Retinal pigment epithelial cell (primary cell): ENCODE measurements at regions not wholly inside any gene's neighbourhood (a gene's known extent, or its start where the extent isn't known, plus 50 kb on each side); places are given as distances from the start of the nearest gene placed in this dataset.
"Not testable (repeated sequence)": the region's sequence is repeated elsewhere in the genome, so short reads cannot be mapped to it uniquely, and the experiment has no call there.

ENCODE experiments used
- DNase-seq: peaks from one replicate; pipeline ENCODE4 v3.0.0-alpha.2; 2010; ENCODE audit warnings: low read depth
- H3K4me3 ChIP-seq: 2 replicates; pipeline ENCODE4 v1.5.1; 2011; ENCODE audit warnings: mild to moderate bottlenecking, low read length, control low read depth, moderate library complexity
- CTCF ChIP-seq: conservative IDR thresholded peaks from 2 replicates; pipeline ENCODE4 v1.5.1; 2011; ENCODE audit warnings: low read depth, low read length, control low read depth, inconsistent platforms

GRCh38 chr9:79409182-79409823 is 162.5 kb upstream of the TLE4 start:
- H3K4me3 ChIP-seq = no peak overlapping the region
- no peak for TF ChIP-seq CTCF
- DNase-seq = no peak

GRCh38 chr9:79425840-79426239 is 145.9 kb upstream of the TLE4 start:
- DNase-seq = no peak
- H3K4me3 ChIP-seq = no peak overlapping the region
- TF ChIP-seq CTCF = no peak

DNA sequence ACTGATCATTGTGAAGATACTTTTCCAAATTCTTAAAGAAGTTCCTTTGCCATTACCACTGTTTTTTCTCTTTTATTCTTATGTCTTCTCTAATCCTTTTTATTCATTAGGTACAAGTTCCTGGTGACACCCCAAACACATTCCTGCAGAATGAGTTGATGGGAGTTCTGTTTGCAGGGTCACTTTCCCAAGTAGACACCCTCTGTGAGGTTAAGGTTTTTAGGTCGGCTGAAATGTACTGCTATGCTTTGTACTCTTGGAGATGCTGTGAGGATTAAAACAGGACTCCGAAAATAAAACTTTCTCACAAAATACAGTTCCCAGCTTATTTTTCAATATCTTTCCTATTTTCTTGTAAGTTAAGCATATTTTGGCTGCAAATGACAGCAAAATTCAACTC is 143.3 kb upstream of the TLE4 start:
- H3K4me3 ChIP-seq = no peak overlapping the region
- TF ChIP-seq CTCF = no peak
- no peak for DNase-seq

DNA sequence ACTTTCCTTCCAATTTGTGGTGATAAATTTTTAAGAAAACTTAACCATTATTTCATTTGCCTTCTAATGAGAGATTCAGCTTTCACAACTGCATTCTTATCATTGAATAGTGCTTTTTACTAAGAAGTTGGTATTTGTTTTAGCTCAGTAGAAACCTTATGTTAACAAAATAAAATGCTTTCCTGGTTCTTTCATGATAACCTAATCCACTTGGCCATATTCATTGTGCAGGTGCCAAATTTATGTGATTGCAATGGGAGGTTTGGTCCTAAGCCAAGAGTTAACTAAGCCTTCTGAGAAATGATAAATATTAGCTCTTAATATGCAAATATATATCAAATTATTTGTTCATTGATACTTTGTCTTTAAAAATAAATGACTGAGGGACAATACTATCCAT is 141.1 kb upstream of the TLE4 start:
- no peak overlapping the region for H3K4me3 ChIP-seq
- peak; percentile 42 for DNase-seq
- no peak for TF ChIP-seq CTCF

- no peak overlapping the region for H3K4me3 ChIP-seq
- no peak for DNase-seq
- TF ChIP-seq CTCF = no peak
These were observed 140.6 kb upstream of the TLE4 start for GRCh38 chr9:79431019-79431679.

GRCh38 chr9:79432485-79432884 is 139.3 kb upstream of the TLE4 start:
- no peak overlapping the region for H3K4me3 ChIP-seq
- no peak for TF ChIP-seq CTCF
- no peak for DNase-seq

GRCh38 chr9:79433703-79434102 is 138.1 kb upstream of the TLE4 start:
- no peak overlapping the region for H3K4me3 ChIP-seq
- DNase-seq = no peak

GRCh38 chr9:79439221-79439620 is 132.5 kb upstream of the TLE4 start:
- peak overlapping the region; percentile 32 for H3K4me3 ChIP-seq
- DNase-seq = not testable (repeated sequence)

More at GRCh38 chr9:79433703-79434102, 138.1 kb upstream of the TLE4 start:
- no peak for TF ChIP-seq CTCF
